CD4-positive, alpha-beta T cell treated with Interleukin-4 for 1 hour (primary cell): ENCODE measurements at regions not wholly inside any gene's neighbourhood (a gene's known extent, or its start where the extent isn't known, plus 50 kb on each side); places are given as distances from the start of the nearest gene placed in this dataset.

Source experiments
- DNase-seq, 2 donors: peaks; one replicate each; pipeline ENCODE4 v3.0.0-alpha.2; 2020 to 2022

GRCh38 chr1:72911656-72912055, 629.3 kb upstream of the NEGR1 start:
- DNase-seq: no peak

GRCh38 chr1:72896256-72896655, 613.9 kb upstream of the NEGR1 start:
- DNase-seq: no peak

- no peak for DNase-seq
These were observed 610.1 kb upstream of the NEGR1 start for GRCh38 chr1:72892461-72892860.

- DNase-seq: no peak
These were observed 609.6 kb upstream of the NEGR1 start for GRCh38 chr1:72891976-72892375.

- DNase-seq: no peak
These were observed 603.5 kb upstream of the NEGR1 start for GRCh38 chr1:72885841-72886240.

- no peak for DNase-seq
These were observed 602.7 kb upstream of the NEGR1 start for GRCh38 chr1:72885017-72885416.

- DNase-seq: no peak
These were observed 587.5 kb upstream of the NEGR1 start for GRCh38 chr1:72869873-72870272.

- no peak for DNase-seq
These were observed 587.1 kb upstream of the NEGR1 start for GRCh38 chr1:72869441-72869840.

GRCh38 chr1:72851597-72851996, 569.3 kb upstream of the NEGR1 start:
- no peak for DNase-seq

- no peak for DNase-seq
These were observed 566.7 kb upstream of the NEGR1 start for GRCh38 chr1:72848997-72849396.

- DNase-seq: no peak
These were observed 565.3 kb upstream of the NEGR1 start for GRCh38 chr1:72847651-72848050.

- no peak for DNase-seq
These were observed 564.3 kb upstream of the NEGR1 start for GRCh38 chr1:72846476-72847278.

GRCh38 chr1:72845981-72846380, 563.6 kb upstream of the NEGR1 start:
- no peak for DNase-seq

GRCh38 chr1:72845381-72845780, 563.0 kb upstream of the NEGR1 start:
- DNase-seq: no peak

- no peak for DNase-seq
These were observed 555.4 kb upstream of the NEGR1 start for GRCh38 chr1:72837781-72838180.

GRCh38 chr1:72830606-72831390, 548.5 kb upstream of the NEGR1 start:
- DNase-seq: no peak

- DNase-seq: no peak
These were observed 544.9 kb upstream of the NEGR1 start for GRCh38 chr1:72827278-72827677.

GRCh38 chr1:72804541-72804940, 522.2 kb upstream of the NEGR1 start:
- DNase-seq: no peak

- DNase-seq: no peak
These were observed 498.7 kb upstream of the NEGR1 start for GRCh38 chr1:72781038-72781437.

GRCh38 chr1:72780212-72780611, 497.9 kb upstream of the NEGR1 start:
- no peak for DNase-seq

- no peak for DNase-seq
These were observed 495.6 kb upstream of the NEGR1 start for GRCh38 chr1:72777918-72778317.

GRCh38 chr1:72763481-72763880, 481.1 kb upstream of the NEGR1 start:
- no peak for DNase-seq

GRCh38 chr1:72759486-72759885, 477.1 kb upstream of the NEGR1 start:
- no peak for DNase-seq

GRCh38 chr1:72757843-72758242, 475.5 kb upstream of the NEGR1 start:
- DNase-seq: no peak
